ENCODE measurements at regions not wholly inside any gene's neighbourhood (a gene's known extent, or its start where the extent isn't known, plus 50 kb on each side); places are given as distances from the start of the nearest gene placed in this dataset.
"Not testable (repeated sequence)": the region's sequence is repeated elsewhere in the genome, so short reads cannot be mapped to it uniquely, and the experiment has no call there.

DNA sequence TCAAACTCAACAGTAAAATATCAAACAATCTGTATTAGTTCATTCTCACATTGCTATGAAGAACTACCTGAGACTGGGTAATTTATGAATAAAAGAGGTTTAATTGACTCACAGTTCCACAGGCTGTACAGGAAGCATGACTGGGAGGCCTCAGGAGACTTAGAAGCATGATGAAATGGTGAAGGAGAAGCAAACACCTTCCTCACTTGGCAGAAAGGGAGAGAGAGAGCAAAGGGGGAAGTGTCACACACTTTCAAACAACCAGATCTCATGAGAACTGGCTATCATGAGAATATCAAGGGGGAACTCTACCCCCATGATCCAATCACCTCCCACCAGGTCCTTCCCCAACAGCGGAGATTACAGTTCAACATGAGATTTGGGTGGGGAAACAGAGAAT is 198.5 kb upstream of the CRIM1 start:
- not testable (repeated sequence) for DNase-seq

DNA sequence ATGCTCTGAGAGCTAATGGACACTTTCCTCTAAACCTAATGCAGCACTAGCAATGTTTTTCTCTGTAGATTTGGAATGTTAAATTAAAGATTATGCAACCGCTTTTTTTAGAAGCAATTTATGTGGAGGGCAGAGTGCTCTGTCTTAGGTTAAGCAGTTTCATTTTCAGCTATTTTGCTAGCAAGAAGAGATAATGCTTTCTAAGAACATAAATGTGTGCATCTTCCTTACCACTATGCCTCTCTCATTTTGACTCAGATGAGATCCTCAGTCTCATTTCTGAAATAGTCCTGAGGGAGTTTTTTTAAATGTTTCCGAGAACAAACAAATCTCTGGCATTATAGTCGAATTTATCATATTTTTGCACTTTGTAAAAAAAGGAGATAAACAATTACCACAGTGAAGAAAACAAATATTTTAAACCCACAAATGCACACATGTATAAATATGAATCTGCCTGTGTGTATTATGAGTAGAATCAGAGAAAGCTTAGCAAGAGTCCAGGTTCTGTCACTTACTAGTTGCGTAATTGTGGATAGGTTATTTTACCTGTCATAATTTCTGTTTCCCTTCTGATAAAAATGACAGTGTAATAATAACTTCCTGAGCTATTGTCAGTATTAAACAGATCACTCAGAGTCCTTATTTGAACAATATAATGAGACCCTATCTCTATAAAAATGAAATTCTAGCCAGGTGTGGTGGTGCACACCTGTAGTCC is 207.7 kb upstream of the CRIM1 start:
- DNase-seq = no peak

DNA sequence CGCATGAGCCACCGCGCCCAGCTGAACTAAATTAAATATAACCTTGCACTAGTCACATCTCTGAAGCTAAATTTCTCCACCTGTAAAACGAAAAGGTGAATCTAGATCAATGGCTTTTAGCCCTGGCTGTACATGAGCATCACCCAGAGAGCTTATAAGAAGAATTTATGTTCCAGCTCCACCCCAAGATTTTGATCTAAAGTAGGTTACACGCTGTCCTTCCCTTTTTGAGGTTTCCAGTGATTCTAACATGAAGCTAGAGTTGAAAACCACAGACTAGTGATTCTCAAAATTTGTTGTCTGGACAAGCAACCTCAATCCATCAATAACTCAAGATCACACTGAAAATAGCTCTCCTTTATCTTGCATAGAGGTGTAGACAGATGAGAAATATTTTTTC is 208.8 kb upstream of the CRIM1 start:
- DNase-seq = no peak

DNA sequence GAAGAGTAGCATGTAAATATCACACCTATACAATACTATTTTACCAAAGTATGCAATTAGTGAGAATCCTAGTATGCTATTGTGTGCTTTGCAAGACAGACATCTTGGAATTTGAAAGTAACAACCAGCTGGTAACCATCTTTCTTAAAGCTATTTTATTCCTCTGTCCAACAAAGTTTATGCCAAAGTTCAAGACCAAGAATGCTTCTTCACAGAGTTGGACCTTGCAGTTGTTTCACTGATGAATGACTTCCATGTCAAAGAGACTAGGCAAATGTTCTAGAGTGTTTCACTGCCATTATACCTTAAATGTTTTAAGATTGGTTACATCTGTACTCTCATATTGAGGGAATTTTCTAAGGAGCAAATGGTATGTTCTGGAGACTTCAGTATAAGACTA is 215.2 kb upstream of the CRIM1 start:
- no peak for DNase-seq

DNA sequence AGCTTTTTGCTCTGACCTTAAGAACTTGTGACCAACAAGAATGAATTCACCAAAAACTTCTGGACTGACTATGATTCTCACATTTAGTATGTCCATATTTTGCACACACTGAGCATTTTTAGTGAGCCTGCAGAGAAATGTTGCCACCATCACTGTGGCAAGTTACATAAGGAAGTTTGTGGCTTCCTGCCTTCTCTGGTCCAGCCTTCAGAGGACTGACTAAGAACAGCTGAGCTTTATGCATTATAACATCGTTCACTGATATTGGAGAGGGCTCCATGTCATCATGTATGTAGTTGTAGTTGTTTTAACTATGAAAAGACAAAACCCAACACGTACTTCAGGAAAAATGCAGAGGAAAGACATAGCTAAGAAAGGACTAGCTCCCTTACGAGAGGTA is 218.0 kb upstream of the CRIM1 start:
- DNase-seq = no peak

DNA sequence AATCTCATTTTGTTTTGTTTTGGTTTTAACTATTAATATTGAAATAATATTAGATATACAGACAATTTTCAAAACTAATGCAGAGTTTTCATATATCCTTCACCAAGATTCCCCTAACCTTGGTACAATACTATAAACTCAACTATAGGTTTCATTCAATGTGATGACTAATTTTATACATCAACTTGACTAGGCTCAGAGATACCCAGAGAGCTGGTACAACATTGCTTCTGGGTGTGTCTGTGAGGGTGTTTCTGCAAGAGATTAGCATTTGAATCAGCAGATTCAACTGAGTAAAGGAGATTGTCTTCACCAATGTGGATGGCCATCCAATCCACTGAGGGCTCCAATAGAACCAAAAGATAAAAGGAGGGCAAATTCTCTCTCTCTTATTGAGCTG is 221.3 kb upstream of the CRIM1 start:
- no peak for DNase-seq

DNA sequence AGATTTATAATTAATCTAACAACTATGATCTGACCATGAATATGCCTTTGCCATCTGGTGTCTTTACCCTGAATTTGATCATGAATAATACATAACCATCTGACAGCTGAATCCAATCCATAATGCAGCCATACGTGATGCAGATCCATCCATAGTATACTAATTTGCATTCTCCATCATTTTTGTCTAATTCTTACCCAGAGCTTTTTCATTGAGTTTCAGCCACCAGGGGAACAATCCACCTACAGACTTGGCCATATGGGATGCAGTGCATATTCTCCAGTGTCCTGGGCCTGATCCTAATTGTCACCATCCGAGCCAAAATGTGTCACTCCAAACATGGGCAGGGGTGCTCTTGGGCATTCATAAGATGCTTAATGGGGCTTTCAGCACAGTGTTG is 227.2 kb upstream of the CRIM1 start:
- no peak for DNase-seq

DNA sequence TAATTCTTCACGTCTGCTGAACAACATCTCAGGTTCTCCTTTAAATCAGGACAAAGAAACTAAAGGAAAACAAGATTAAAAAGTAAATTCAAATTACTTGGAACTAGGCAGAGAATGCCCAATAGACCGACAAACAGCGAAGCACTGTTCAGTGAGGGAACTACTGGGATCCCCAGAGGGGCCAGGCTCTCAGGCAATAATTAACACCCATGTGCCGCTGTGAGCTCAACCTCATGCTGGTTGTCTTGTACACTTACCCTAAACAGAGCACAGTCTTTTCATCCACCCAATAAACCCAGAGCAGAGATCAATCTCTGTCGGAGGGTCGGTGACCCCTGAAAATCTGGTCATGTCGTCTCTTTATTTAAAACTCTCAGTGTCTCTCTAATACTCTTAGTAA is 229.9 kb upstream of the CRIM1 start:
- DNase-seq = no peak

DNA sequence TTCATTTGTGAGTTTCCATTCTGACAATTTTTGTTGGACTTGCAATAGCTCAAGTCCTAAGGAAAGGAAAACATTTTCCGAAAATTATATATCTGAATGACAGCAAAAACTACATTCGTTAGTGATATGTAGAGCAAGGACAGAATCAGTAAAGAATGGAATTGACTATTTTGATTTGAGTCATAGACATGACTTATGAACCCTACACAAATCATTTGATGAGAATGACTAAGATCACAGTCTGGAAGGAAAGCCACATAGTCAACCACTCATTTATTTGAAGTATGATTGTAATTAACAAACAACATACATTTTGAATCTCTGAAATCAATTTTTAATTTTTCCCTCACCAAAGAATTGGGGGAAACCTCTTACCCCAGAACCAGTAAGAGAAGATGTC is 231.6 kb upstream of the CRIM1 start:
- DNase-seq = no peak

DNA sequence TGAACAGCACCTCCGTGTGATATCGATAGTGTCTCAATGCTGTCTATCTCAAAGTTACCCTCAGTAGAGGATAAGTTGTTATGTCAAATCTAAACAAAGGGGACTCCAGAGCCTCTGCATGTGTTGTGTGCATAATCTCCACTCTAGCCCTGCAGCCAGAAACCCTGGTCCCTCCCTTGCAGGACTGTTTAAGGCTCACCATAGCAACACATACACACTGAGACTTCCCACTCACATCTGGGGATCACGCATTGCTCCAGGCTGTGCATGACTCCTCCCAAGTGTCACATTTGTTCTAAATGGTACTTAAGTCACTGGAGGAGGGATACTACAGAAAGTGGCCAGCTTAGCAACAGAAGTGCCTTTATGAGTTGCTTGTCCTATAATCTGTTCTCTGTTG is 258.6 kb upstream of the CRIM1 start:
- no peak for DNase-seq

DNA sequence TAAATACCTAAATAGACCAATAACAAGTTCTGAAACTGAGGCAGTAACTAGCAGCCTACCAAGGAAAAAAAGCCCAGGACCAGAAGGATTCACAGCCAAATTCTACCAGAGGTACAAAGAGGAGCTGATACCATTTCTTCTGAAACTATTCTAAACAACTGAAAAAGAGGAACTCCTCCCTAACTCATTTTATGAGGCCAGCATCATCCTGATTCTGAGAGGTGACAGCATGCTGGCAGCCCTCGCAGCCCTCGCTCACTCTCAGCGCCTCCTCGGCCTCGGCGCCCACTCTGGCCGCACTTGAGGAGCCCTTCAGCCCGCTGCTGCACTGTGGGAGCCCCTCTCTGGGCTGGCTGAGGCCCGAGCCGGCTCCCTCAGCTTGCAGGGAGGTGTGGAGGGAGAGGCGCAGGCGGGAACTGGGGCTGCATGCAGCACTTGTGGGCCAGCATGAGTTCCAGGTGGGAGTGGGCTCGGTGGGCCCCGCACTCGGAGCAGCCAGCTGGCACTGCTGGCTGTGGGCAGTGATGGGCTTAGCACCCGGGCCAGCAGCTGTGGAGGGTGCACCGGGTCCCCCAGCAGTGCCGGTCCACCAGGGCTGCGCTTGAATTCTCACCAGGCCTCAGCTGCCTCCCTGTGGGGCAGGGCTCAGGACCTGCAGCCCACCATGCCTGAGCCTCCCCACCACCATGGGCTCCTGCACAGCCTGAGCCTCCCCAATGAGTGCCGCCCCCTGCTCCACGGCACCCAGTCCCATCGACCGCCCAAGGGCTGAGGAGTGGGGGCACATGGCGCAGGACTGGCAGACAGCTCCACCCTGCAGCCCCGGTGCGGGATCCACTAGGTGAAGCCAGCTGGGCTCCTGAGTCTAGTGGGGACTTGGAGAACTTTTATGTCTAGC is 263.5 kb upstream of the CRIM1 start:
- not testable (repeated sequence) for DNase-seq

DNA sequence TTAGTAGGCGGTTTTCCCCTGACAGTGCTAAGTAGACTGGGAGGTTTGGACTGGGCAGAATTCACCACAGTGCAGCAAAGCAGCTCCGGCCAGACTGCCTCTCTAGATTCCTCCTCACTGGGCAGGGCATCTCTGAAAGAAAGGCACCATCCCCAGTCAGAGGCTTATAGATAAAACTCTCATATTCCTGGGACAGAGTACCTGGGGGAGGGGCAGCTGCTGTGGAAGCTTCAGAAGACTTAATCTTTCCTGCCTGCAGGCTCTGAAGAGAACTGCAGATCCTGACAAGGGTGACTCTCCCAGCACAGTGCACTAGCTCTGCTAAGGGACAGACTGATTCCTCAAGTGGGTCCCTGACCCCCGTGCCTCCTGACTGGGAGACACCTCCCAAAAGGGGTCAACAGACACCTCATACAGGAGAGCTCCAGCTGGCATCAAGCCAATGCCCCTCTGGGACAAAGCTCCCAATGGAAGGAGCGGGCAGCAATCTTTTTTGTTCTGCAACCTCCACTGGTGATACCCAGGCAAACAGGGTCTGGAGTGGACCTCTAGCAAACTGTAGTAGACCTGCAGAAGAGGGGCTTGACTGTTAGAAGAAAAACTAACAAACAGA is 266.8 kb upstream of the CRIM1 start:
- DNase-seq = no peak

DNA sequence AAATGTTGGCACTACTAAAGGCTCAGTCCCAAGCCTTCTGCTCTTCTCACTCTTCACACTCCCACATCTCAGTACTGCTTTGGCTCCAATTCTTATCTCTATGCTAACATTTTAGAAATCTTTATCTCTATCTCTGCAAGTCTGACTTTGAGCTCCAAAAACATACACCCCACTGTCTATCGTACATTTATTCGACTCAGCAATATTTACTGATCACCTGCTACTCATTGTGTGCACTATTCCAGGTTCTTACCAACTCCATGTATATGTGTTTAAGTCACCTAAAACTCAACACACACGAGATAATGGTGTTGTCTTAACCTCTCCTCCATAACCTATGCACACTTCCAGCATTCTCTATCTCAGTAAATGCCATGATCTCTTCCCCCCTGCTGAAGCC is 268.2 kb upstream of the CRIM1 start:
- DNase-seq = no peak

DNA sequence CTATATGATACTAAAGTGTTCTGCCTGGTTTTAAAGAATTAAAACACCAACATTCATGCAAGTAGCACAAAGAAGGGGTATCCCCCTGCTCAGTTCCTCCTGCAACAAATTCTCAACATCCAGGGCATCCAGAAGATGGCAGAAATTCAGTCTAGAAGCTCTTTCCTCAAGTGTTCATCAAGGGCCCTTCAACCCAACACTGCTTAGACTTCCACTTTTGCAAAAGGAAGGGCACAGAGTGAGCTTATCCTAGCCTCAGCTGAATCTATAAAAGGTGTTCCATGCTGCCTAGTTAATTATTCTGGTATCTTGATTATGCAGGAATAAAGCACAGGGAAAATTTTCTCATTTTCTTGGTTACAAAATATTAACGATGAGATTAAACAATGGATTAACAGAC is 275.8 kb upstream of the CRIM1 start:
- no peak for DNase-seq

DNA sequence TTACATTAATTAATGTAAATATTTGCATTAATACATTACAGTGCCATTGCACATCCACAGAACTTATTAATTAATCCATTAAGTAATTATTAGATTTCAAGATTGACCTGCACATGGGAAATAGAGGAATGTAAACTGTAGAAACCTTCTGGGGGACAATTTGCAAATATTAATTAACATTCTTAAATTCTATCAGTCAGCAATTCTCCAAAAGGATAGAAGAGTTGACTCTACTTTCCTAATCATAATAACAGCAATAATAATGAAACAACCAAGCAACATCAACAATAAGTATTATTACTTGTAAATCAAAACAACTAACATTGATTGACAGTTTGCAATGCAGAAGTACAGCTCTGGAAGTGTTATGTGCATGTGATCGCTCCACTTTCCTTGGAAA is 281.6 kb upstream of the CRIM1 start:
- no peak for DNase-seq

DNA sequence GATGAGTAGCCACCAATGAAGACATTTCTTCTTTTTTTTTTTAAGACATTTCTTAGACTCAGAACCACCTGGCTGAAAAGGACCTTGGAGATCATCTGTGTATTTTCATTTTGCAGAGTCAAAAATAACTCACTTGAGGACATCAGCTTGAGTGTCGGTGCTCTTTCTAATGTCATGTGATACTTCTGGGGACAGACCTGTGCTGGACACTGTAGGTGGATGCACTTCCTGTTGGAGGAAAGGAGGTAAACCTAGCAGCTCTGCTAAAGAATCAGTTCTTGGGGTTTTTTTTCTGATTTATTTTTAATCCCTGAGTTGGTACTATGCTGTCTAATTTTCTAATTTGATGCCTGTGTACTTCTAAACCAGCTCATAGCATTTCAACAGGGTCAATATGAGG is 283.9 kb upstream of the CRIM1 start:
- no peak for DNase-seq

DNA sequence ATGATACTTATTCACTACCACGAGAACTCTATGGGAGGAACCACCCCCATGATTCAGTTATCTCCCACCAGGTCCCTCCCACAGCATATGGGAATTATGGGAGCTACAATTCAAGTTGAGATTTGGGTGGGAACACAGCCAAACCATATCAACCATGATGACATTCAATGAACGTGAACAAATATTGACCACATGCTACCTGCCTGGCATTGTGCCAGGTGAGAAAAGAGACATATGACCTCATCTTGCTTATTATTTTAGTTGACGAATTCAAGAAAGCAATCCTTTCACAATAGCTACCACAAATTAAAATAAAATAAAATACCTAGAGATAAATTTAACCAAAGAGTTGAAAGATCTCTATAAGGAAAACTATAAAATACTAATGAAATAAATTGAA is 286.5 kb upstream of the CRIM1 start:
- no peak for DNase-seq

DNA sequence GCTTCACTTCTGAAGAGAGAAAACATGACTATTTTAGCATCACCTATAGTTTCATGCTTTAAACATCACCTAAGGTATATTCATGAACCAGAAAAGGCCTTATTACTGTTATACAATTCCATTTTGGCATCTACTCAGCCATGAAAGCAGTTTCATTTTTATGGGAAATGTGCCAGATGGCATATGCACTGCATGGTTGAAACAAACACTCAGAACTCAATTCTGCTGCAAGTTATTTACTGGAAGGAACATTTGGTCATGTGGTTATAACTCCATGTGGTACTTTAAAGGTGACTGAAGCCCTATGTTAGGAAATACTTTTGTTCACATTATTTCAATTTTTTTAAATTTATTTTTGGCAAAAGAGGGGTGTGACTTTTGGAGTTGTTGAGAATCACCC is 287.5 kb upstream of the CRIM1 start:
- DNase-seq = no peak

DNA sequence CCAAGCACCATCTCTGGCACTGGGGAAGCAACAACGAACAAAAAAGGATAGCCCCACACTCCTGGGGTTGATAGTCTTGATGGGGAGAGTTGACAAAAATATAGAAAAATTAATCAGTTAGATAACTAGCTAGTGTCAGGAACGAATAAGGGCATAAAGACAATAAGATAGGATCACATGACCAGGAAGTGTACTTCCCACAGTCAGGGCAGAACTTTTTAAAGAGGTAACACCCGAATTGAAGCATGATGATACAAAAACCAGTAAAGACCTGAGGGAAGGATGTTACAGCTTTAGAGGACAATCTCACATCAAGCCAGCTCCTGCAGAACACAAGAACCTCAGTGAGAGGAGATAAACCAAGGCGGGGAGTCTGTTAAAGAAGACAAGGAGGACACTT is 295.4 kb upstream of the CRIM1 start:
- no peak for DNase-seq

DNA sequence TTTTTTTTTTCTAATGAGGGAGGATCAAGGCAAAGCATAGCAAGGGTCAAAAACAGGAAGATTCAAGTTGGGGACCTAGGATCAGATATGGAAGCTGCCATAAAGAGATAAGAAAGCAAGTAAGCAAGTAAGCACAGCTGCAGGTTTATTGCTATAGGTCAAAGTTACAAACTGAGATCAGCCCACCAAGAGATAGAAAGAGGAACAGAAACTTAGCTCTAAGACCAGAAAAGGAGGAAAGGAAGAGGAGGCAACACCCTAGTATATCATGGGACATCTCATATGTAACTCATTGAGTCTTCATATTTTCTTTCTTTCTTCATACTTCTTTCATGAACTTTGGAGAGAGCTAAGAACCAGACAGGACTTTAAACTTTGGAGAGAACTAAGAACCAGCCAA is 295.9 kb upstream of the CRIM1 start:
- no peak for DNase-seq

DNA sequence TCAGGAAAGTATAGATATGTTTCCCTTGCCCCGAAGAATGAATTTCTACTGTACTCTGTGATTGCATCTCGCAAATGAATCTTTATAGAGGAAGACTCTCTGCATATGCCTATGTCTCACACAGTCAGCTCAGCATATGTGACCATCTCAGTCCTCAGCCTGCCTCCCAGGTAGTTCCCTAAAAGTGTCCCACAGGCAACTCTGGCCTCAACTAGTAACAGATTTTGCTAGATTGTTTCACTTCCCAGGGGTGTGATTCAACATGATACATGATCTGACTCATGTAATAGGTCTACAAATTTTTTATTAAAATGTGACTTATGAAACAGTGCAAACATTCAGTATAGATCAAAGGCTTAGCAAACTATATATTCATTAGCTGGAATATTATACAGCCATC is 296.6 kb upstream of the CRIM1 start:
- DNase-seq = no peak

DNA sequence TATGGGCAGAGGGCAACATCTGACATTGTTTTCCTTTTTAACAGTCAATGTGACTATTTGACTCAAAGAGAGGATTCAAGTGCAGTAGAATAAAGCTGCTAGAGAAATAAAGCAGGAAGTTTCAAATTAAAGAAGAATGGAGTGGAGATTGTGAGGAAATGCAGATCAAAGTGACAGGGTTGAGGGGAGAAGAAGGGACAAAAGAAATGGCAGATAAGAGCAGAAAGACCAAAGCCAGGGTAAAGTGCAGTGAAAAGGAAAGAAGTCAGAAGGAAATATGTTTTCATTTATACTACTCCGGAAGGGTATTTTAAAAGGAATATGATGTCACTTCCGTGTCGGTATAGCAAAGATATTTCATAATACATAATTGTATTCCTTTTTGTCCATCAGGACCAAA is 297.5 kb upstream of the CRIM1 start:
- DNase-seq = no peak

DNA sequence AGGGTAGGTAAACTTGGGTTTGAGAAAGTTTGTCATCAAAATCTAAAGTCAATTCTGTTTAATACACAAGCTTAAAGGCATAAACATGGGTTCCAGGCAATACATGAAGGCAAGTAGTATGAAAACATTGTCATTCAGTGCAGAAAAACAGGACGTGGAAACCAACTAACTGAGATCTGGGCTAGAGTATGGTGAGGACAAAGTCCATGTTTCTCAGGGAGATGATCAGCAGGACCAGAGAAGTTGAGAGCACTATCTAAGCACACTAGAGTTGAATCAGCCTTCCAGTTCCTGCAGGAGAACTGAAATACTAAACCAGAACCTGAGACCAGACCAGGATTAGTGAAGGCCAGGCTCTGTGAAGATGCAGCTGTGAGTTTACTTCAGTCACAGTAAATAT is 302.8 kb upstream of the CRIM1 start:
- DNase-seq = no peak

DNA sequence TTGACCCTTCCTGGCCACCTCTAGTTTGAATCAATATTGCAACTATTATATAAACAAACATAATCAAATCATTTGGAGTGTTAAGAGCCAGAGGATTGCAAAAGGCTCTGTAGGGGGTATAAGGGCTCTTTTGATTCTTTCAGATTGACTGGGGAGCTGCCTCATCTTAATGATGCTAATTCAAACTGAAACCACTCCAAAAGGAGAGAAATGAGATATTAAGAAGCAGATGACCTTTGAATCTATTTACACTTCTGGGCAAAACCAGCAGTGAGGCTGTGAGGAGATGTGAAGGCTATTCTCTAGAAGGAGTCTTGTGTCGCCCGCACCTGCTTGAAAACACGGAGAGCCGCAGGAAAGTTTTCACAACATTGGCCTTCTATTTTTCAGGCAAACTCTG is 311.2 kb upstream of the CRIM1 start:
- DNase-seq = no peak
